CD4-positive, alpha-beta T cell (primary cell): ENCODE measurements at regions not wholly inside any gene's neighbourhood (a gene's known extent, or its start where the extent isn't known, plus 50 kb on each side); places are given as distances from the start of the nearest gene placed in this dataset.
"Not testable (repeated sequence)": the region's sequence is repeated elsewhere in the genome, so short reads cannot be mapped to it uniquely, and the experiment has no call there.

Source experiments
- ATAC-seq: fragments of 200-7000 bp; cut with Tn5 transposase; one replicate; pipeline ENCODE4 v1.10.0; 2022; ENCODE audit warnings: mild to moderate bottlenecking; ENCODE audit not compliant: poor library complexity
- CTCF ChIA-PET: fragments of 350-600 bp; sonication (Branson Sonifier 250); formaldehyde crosslinking; loops from one replicate; lab custom pipeline; 2021; ENCODE audit warnings: antibody characterized with exemption, inconsistent platforms; lab: Charles Lee
- POLR2A ChIA-PET: fragments of 350-600 bp; sonication (Branson Sonifier 250); formaldehyde crosslinking; loops from one replicate; lab custom pipeline; 2021; ENCODE audit warnings: antibody characterized with exemption, inconsistent platforms; lab: Charles Lee
- DNase-seq, 14 experiments: peaks; one replicate each; pipeline ENCODE4 v3.0.0-alpha.2; 2013 to 2020; ENCODE audit warnings: mixed read lengths in 2 of 14
- H3K27ac ChIP-seq, 2 donors: one replicate each; pipeline versions ENCODE4 v1.5.1 to v1.7.0; 2013; ENCODE audit warnings: low read length in 2 of 2, low read depth in 1 of 2, mild to moderate bottlenecking in 1 of 2
- H3K27me3 ChIP-seq, 2 experiments: 1 replicate in 1 of 2; 2 replicates in 1 of 2; pipeline versions ENCODE4 v1.6.1 to v1.7.0; 2013; ENCODE audit warnings: low read length in 2 of 2, control low read depth in 1 of 2, mild to moderate bottlenecking in 1 of 2, moderate library complexity in 1 of 2; ENCODE audit not compliant: insufficient read depth in 2 of 2, control insufficient read depth in 1 of 2
- H3K36me3 ChIP-seq: one replicate; pipeline ENCODE4 v1.6.1; 2013; ENCODE audit warnings: low read length, control low read depth; ENCODE audit not compliant: insufficient read depth
- H3K4me1 ChIP-seq: one replicate; pipeline ENCODE4 v1.6.1; 2013; ENCODE audit warnings: low read length, control low read depth; ENCODE audit not compliant: insufficient read depth
- H3K4me3 ChIP-seq: one replicate; pipeline ENCODE4 v1.5.1; 2013; ENCODE audit warnings: mild to moderate bottlenecking, low read length, moderate library complexity
- H3K9me3 ChIP-seq, 2 experiments: 1 replicate in 1 of 2; 2 replicates in 1 of 2; pipeline versions ENCODE4 v1.6.1 to v1.7.0; 2013; ENCODE audit warnings: low read length in 2 of 2, mild to moderate bottlenecking in 2 of 2, control low read depth in 1 of 2, moderate library complexity in 1 of 2; ENCODE audit not compliant: control insufficient read depth in 1 of 2, insufficient read depth in 1 of 2
- H3K27ac Mint-ChIP-seq: one replicate; pipeline ENCODE4 v1.8.0; 2020; ENCODE audit warnings: mixed read lengths
- H3K27me3 Mint-ChIP-seq: one replicate; pipeline ENCODE4 v1.8.0; 2021; ENCODE audit warnings: mixed read lengths
- H3K36me3 Mint-ChIP-seq: one replicate; pipeline ENCODE4 v1.8.0; 2021; ENCODE audit warnings: low read depth, mixed read lengths
- H3K4me1 Mint-ChIP-seq: one replicate; pipeline ENCODE4 v1.8.0; 2021; ENCODE audit warnings: low read depth, mixed read lengths
- H3K4me3 Mint-ChIP-seq: one replicate; pipeline ENCODE4 v1.8.0; 2020; ENCODE audit warnings: mild to moderate bottlenecking, mixed read lengths
- H3K9me3 Mint-ChIP-seq: one replicate; pipeline ENCODE4 v1.8.0; 2020; ENCODE audit warnings: mixed read lengths
- CTCF ChIP-seq: fragments of 200-600 bp; IDR thresholded peaks from one replicate; pipeline ENCODE4 v1.8.0; 2022; ENCODE audit warnings: antibody characterized with exemption, mild to moderate bottlenecking
- intact Hi-C, 2 experiments: fragments of 100-400 bp; cut with DNase I in 1 of 2; cut with micrococcal nuclease in 1 of 2; formaldehyde crosslinking; loops; one replicate each; pipeline versions ENCODE4 v1.15.1 to v1.9.0; 2023 to 2025; cut with DNase I, micrococcal nuclease

- Histone ChIP-seq H3K4me3 (no peak overlapping the region), H3K4me1 (no peaks in the 10 kb centered on the region), H3K36me3 (no peaks in the 10 kb centered on the region), H3K27ac (no peak overlapping the region), H3K27me3 (no peaks in the 10 kb centered on the region), H3K9me3 (peaks cover 0 to 9% of the 10 kb centered on the region in 2 experiments)
- no peaks in the 10 kb centered on the region for H3K36me3 Mint-ChIP-seq
- POLR2A ChIA-PET: no interaction called here
- H3K27ac Mint-ChIP-seq: no peak overlapping the region
- ATAC-seq: no peak
- H3K27me3 Mint-ChIP-seq: no peaks in the 10 kb centered on the region
- no peak for TF ChIP-seq CTCF
- CTCF ChIA-PET: no interaction called here
- H3K4me1 Mint-ChIP-seq: no peaks in the 10 kb centered on the region
- intact Hi-C loops: no loop called here
- H3K9me3 Mint-ChIP-seq: peaks cover 4% of the 10 kb centered on the region
- no peak for DNase-seq
- H3K4me3 Mint-ChIP-seq: no peak overlapping the region
These were observed 278.8 kb upstream of the CELF4 start for GRCh38 chr18:37844209-37844970.

GRCh38 chr18:37838083-37838482 is 272.5 kb upstream of the CELF4 start:
- H3K4me3 ChIP-seq: no peak overlapping the region
- H3K27me3 ChIP-seq: no peaks in the 10 kb centered on the region
- Mint-ChIP-seq H3K36me3 (no peaks in the 10 kb centered on the region), H3K4me1 (no peaks in the 10 kb centered on the region), H3K27ac (no peak overlapping the region), H3K4me3 (no peak overlapping the region), H3K27me3 (no peaks in the 10 kb centered on the region), H3K9me3 (peaks cover 4% of the 10 kb centered on the region)
- no peak overlapping the region for H3K27ac ChIP-seq
- ChIA-PET POLR2A (no interaction called here), CTCF (no interaction called here)
- DNase-seq: no peak
- TF ChIP-seq CTCF: no peak
- H3K4me1 ChIP-seq: no peaks in the 10 kb centered on the region
- intact Hi-C loops: no loop called here
- peaks cover 0 to 7% of the 10 kb centered on the region in 2 experiments for H3K9me3 ChIP-seq
- no peak for ATAC-seq
- H3K36me3 ChIP-seq: no peaks in the 10 kb centered on the region

GRCh38 chr18:37836071-37836970 is 270.7 kb upstream of the CELF4 start:
- H3K4me1 Mint-ChIP-seq: no peaks in the 10 kb centered on the region
- H3K27me3 Mint-ChIP-seq: no peaks in the 10 kb centered on the region
- TF ChIP-seq CTCF: no peak
- no peak for ATAC-seq
- intact Hi-C loops: no loop called here
- peaks cover 7% of the 10 kb centered on the region for H3K9me3 Mint-ChIP-seq
- Histone ChIP-seq H3K27me3 (no peaks in the 10 kb centered on the region), H3K4me1 (no peaks in the 10 kb centered on the region), H3K9me3 (peaks cover 0 to 10% of the 10 kb centered on the region in 2 experiments), H3K27ac (no peak overlapping the region), H3K36me3 (no peaks in the 10 kb centered on the region), H3K4me3 (no peak overlapping the region)
- H3K4me3 Mint-ChIP-seq: no peak overlapping the region
- no peaks in the 10 kb centered on the region for H3K36me3 Mint-ChIP-seq
- no peak overlapping the region for H3K27ac Mint-ChIP-seq
- ChIA-PET POLR2A (no interaction called here), CTCF (no interaction called here)
- DNase-seq: no peak

- intact Hi-C loops, H3K27me3 Mint-ChIP-seq, H3K36me3 Mint-ChIP-seq: not testable (repeated sequence)
These were observed 266.6 kb upstream of the CELF4 start for GRCh38 chr18:37832010-37832695.

More at GRCh38 chr18:37832010-37832695, 266.6 kb upstream of the CELF4 start:
- H3K4me1 Mint-ChIP-seq, DNase-seq, ATAC-seq, H3K4me1 ChIP-seq, H3K4me3 Mint-ChIP-seq, H3K9me3 Mint-ChIP-seq, H3K36me3 ChIP-seq, H3K27ac ChIP-seq, POLR2A ChIA-PET, H3K27me3 ChIP-seq, CTCF ChIA-PET, H3K4me3 ChIP-seq, H3K27ac Mint-ChIP-seq: not testable (repeated sequence)
- peaks cover 0 to 10% of the 10 kb centered on the region in 2 experiments for H3K9me3 ChIP-seq
